ENCODE measurements at regions not wholly inside any gene's neighbourhood (a gene's known extent, or its start where the extent isn't known, plus 50 kb on each side); places are given as distances from the start of the nearest gene placed in this dataset.

DNA sequence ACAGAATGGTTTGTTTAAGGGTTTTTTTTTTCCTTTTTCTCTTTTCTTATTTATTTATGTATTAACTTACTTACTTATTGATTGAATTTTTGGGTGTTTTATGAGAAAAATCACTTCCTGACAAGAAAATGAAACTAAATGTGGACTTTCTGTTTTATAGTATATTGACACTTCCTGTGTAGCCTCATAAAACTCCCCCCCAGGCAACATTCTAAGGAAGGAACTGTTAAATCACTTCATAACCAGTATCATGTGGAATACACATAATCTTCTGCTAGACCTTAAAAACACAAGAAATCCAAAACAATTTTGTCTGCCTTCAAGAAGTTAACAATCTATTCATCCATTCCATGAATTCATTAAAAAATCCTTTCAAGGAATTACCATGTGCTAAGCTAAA lies 164.1 kb upstream of the TOM1L1 start:
- TF ChIP-seq, protein P1, sequence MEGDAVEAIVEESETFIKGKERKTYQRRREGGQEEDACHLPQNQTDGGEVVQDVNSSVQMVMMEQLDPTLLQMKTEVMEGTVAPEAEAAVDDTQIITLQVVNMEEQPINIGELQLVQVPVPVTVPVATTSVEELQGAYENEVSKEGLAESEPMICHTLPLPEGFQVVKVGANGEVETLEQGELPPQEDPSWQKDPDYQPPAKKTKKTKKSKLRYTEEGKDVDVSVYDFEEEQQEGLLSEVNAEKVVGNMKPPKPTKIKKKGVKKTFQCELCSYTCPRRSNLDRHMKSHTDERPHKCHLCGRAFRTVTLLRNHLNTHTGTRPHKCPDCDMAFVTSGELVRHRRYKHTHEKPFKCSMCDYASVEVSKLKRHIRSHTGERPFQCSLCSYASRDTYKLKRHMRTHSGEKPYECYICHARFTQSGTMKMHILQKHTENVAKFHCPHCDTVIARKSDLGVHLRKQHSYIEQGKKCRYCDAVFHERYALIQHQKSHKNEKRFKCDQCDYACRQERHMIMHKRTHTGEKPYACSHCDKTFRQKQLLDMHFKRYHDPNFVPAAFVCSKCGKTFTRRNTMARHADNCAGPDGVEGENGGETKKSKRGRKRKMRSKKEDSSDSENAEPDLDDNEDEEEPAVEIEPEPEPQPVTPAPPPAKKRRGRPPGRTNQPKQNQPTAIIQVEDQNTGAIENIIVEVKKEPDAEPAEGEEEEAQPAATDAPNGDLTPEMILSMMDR (IDR thresholded peaks at IDR 0.05 in 8 of 11, conservative IDR thresholded peaks at IDR 0.05 in 3 of 11), result no peak
- TF ChIP-seq POLR2AphosphoS5 (IDR thresholded peaks at IDR 0.05), result no peak
